Fibroblast of lung (primary cell): ENCODE measurements at regions not wholly inside any gene's neighbourhood (a gene's known extent, or its start where the extent isn't known, plus 50 kb on each side); places are given as distances from the start of the nearest gene placed in this dataset.
A peak's percentile ranks its signal among the peaks of the same experiment; 100 is the strongest.

Source experiments
- DNase-seq, 2 donors: peaks; one replicate each; pipeline versions ENCODE4 v3.0.0 to v3.0.0-alpha.2; 2010; ENCODE audit warnings: low read depth in 2 of 2
- H2AFZ ChIP-seq: 2 replicates; pipeline ENCODE4 v1.5.1; 2012; ENCODE audit warnings: low read length, control low read depth, inconsistent platforms
- H3K27ac ChIP-seq: 2 replicates; pipeline ENCODE4 v1.5.1; 2011; ENCODE audit warnings: low read length, control low read depth; ENCODE audit not compliant: insufficient read depth
- H3K27me3 ChIP-seq: 2 replicates; pipeline ENCODE4 v1.5.1; 2011; ENCODE audit warnings: mild to moderate bottlenecking, low read length; ENCODE audit not compliant: control insufficient read depth, insufficient read depth
- H3K36me3 ChIP-seq: 2 replicates; pipeline ENCODE4 v1.5.1; 2011; ENCODE audit warnings: low read length; ENCODE audit not compliant: control insufficient read depth, insufficient read depth
- H3K4me1 ChIP-seq: 2 replicates; pipeline ENCODE4 v1.5.1; 2011; ENCODE audit warnings: low read length; ENCODE audit not compliant: control insufficient read depth, insufficient read depth; ENCODE audit errors: extremely low read depth
- H3K4me2 ChIP-seq: 2 replicates; pipeline ENCODE4 v1.5.1; 2011; ENCODE audit warnings: low read length, control low read depth; ENCODE audit not compliant: insufficient read depth; ENCODE audit errors: extremely low read depth
- H3K4me3 ChIP-seq, 4 experiments: fragments of 200-600 bp in 1 of 4; sonication (generic) in 1 of 4; replicated peaks in 1 of 4; 2 replicates each; pipeline ENCODE4 v1.5.1; 2011 to 2016; ENCODE audit warnings: low read length in 4 of 4, low read depth in 3 of 4, mild to moderate bottlenecking in 3 of 4, control low read depth in 2 of 4, inconsistent platforms in 1 of 4, mixed read lengths in 1 of 4; ENCODE audit not compliant: insufficient read depth in 1 of 4; ENCODE audit errors: control extremely low read depth in 1 of 4
- H3K79me2 ChIP-seq: 2 replicates; pipeline ENCODE4 v1.5.1; 2012; ENCODE audit warnings: mild to moderate bottlenecking, low read length, inconsistent platforms; ENCODE audit not compliant: control insufficient read depth, insufficient read depth
- H3K9ac ChIP-seq: 2 replicates; pipeline ENCODE4 v1.5.1; 2011; ENCODE audit warnings: mild to moderate bottlenecking, low read length, control low read depth; ENCODE audit not compliant: insufficient read depth
- H3K9me3 ChIP-seq: 2 replicates; pipeline ENCODE4 v1.5.1; 2012; ENCODE audit warnings: low read depth, low read length; ENCODE audit not compliant: control insufficient read depth, insufficient read depth
- H4K20me1 ChIP-seq: 2 replicates; pipeline ENCODE4 v1.5.1; 2011; ENCODE audit warnings: low read length; ENCODE audit not compliant: control insufficient read depth, insufficient read depth; ENCODE audit errors: extremely low read depth
- EZH2 ChIP-seq: IDR thresholded peaks from 2 replicates; pipeline ENCODE4 v1.5.1; 2012; ENCODE audit warnings: low read length, control low read depth, mild to moderate bottlenecking; ENCODE audit errors: missing control alignments
- TF ChIP-seq, protein P1 (sequence below), 2 donors: IDR thresholded peaks in 1 of 2; conservative IDR thresholded peaks in 1 of 2; 1 replicate in 1 of 2; 2 replicates in 1 of 2; pipeline ENCODE4 v1.5.1; 2011 to 2012; ENCODE audit warnings: low read length in 2 of 2, control low read depth in 1 of 2, inconsistent platforms in 1 of 2, low read depth in 1 of 2, mild to moderate bottlenecking in 1 of 2

DNA sequence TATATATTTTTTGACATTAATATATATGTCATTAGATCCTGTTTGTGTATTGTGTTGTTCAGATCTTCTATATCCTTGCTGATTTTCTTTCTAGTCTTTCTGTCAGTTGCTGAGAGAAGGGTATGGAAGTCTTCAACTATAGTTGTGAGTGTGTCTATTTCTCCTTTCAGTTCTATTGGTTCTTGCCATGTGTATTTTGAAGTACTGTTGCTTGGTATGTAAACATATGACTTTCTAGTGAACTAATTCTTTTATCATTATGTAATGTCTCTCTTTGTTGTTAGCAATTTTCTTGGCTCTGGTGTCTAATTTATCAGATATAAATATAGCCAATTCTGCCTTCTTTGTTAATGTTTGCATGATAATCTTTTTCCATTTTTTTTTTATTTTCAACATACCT, 84.3 kb upstream of the CAST start:
- Histone ChIP-seq H3K9me3 (no peaks in the 10 kb centered on the region), H3K27ac (no peak overlapping the region), H3K27me3 (no peaks in the 10 kb centered on the region), H3K4me2 (no peak overlapping the region), H3K36me3 (no peaks in the 10 kb centered on the region), H3K4me3 (no peak overlapping the region), H2AFZ (no peak overlapping the region), H3K4me1 (peaks cover 3% of the 10 kb centered on the region), H4K20me1 (no peaks in the 10 kb centered on the region), H3K9ac (no peak overlapping the region), H3K79me2 (no peaks in the 10 kb centered on the region)
- TF ChIP-seq, protein P1, sequence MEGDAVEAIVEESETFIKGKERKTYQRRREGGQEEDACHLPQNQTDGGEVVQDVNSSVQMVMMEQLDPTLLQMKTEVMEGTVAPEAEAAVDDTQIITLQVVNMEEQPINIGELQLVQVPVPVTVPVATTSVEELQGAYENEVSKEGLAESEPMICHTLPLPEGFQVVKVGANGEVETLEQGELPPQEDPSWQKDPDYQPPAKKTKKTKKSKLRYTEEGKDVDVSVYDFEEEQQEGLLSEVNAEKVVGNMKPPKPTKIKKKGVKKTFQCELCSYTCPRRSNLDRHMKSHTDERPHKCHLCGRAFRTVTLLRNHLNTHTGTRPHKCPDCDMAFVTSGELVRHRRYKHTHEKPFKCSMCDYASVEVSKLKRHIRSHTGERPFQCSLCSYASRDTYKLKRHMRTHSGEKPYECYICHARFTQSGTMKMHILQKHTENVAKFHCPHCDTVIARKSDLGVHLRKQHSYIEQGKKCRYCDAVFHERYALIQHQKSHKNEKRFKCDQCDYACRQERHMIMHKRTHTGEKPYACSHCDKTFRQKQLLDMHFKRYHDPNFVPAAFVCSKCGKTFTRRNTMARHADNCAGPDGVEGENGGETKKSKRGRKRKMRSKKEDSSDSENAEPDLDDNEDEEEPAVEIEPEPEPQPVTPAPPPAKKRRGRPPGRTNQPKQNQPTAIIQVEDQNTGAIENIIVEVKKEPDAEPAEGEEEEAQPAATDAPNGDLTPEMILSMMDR (conservative IDR thresholded peaks at IDR 0.05 in 1 of 2, IDR thresholded peaks at IDR 0.05 in 1 of 2; ENCODE audit: low read depth in 1 of 2, low read length in 2 of 2), result no peak
- no peak for TF ChIP-seq EZH2
- DNase-seq, result peak; percentile 67 to 70

DNA sequence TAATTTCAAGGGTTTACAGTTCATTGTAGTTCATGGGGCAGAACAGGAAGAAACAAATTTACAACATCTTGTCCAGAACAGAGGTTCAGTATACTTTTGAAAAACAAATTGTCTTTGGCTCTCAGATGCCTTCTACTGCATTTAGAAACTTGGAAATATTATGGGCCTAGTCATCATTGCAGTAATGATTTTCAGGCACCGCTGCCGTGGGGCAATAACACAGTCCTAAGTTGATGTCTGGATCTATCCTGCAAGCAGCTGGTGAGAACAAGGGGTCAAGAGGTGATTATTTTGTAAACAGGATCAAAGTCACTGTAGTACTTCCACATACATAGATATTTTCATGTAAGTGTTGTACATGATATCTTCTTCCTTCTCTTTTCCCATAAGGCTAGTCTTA, 82.5 kb upstream of the CAST start:
- DNase-seq, result no peak
- H4K20me1 ChIP-seq, result no peaks in the 10 kb centered on the region
- no peak overlapping the region for H3K4me2 ChIP-seq
- H3K9me3 ChIP-seq, result no peaks in the 10 kb centered on the region
- H3K27ac ChIP-seq, result no peak overlapping the region
- H3K9ac ChIP-seq, result no peak overlapping the region
- H3K36me3 ChIP-seq, result no peaks in the 10 kb centered on the region
- no peak overlapping the region for H3K4me3 ChIP-seq
- H3K79me2 ChIP-seq, result no peaks in the 10 kb centered on the region
- H3K27me3 ChIP-seq, result no peaks in the 10 kb centered on the region
- TF ChIP-seq, protein P1 (conservative IDR thresholded peaks at IDR 0.05 in 1 of 2, IDR thresholded peaks at IDR 0.05 in 1 of 2; ENCODE audit: low read depth in 1 of 2, low read length in 2 of 2), result no peak
- no peak for TF ChIP-seq EZH2
- H3K4me1 ChIP-seq, result peaks cover 3% of the 10 kb centered on the region
- H2AFZ ChIP-seq, result no peak overlapping the region

DNA sequence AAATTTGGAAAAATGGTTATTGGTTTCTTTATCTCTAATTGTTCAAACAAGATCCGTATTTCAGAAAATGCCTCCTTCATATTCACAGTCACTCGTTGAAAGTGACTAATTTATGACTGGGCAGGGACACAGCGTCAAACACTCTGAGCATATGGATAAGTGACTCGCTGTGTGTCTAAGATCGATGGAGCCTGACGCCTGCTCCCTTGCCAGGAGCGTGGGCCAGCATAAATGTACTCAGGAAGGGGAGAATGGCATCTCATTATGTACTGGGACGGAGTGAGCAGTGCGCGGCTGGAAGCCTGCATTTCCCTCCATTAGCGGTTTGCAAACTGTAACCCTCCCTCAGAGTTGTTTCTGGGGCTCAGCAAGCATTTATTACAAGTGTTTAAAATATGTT, 79.8 kb upstream of the CAST start:
- peak overlapping the region; percentile 83 for H2AFZ ChIP-seq
- H3K79me2 ChIP-seq, result no peaks in the 10 kb centered on the region
- no peaks in the 10 kb centered on the region for H3K9me3 ChIP-seq
- no peak for TF ChIP-seq EZH2
- TF ChIP-seq, protein P1 (conservative IDR thresholded peaks at IDR 0.05 in 1 of 2, IDR thresholded peaks at IDR 0.05 in 1 of 2; ENCODE audit: low read depth in 1 of 2, low read length in 2 of 2), result no peak
- no peaks in the 10 kb centered on the region for H3K27me3 ChIP-seq
- peak overlapping the region; percentile 76 for H3K4me2 ChIP-seq
- H3K4me1 ChIP-seq, result peaks cover 3% of the 10 kb centered on the region
- no peaks in the 10 kb centered on the region for H4K20me1 ChIP-seq
- no peak overlapping the region for H3K4me3 ChIP-seq
- H3K9ac ChIP-seq, result no peak overlapping the region
- no peak overlapping the region for H3K27ac ChIP-seq
- no peaks in the 10 kb centered on the region for H3K36me3 ChIP-seq
- peak; percentile 38 to 72 for DNase-seq
